Stimulated activated CD4-positive, alpha-beta T cell treated with anti-CD3 and anti-CD28 coated beads, TNF-alpha, amount 100 ng/mL, for 48 hours (primary cell): ENCODE measurements at regions not wholly inside any gene's neighbourhood (a gene's known extent, or its start where the extent isn't known, plus 50 kb on each side); places are given as distances from the start of the nearest gene placed in this dataset.

Source experiments
- DNase-seq, 3 donors: peaks; one replicate each; pipeline ENCODE4 v3.0.0-alpha.2; 2020; ENCODE audit warnings: low read depth in 3 of 3

DNA sequence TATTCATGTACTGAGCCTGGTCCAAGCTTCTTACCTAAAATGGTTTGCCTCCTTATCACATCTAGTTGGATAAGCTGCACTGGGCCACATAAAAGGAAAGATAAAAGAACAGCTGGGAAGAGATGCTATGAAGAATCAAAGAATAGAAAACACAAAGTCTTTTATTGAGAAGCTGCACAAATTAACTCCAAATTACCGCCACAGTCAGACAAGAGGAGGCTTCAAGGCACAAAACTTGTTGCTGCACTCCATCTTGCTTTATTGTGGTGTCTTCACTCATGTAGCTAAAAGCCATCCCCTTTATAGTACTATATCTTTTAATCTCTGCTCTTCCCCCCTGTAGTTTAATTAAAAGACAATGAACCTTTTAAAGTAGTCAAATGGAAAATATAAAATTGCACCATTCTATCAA is 330.6 kb upstream of the PMFBP1 start:
- no peak for DNase-seq

DNA sequence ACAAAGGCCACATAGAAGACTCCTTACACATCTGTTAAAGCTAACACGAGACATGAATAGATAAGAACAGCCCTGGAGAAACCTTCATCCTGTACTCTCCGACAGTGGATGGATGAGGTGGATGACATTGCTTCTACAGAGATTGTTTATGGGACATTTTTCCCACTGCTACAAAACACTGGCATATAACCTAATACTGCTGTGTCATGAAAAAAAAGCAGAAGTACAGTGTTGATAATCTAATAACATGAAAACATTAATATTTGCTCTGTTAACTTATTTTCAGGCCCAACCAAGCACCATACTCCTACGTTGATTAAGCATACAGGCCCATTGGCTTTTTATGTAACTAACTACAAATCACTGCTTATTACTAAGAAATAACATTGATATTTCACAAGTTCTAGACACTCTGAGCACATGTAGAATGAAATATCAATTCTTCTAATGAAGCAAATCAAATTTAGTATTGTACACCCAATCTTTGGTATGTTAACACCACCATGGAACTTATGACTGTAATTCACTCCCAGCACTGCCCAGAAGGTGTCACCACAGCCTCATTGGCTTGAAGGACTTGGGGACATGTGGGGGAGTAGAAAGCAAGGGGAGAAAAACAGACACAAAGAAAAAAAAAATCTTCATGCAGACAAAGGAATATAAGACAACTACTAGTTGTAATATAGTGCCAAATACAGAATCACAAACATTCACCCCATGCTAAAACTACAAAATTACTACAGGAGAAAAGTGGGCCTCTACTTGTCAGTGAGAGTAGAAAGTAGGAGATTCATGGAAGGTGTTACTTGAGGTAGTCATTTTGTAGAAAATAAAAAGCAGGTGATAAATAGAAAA is 330.0 kb upstream of the PMFBP1 start:
- DNase-seq: peak; percentile 5 to 19 (median 6)

DNA sequence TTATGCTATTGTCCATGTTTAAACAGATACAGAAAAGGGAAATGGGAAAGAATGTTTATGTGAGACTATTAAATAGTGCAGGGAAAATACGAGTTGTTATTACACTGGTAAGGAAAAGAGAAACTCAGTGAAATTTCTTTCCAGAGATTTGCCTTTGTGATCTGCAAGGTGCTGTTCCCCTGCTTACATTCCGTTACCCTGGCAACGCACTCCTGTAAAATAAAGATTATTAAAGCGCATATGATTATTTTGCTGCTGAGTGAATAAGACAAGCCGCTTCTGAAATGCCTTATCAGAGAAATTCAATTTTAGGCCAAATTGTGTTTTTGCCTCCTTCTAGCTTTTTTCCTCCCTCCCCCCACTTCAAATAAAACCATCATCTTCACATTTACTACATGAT is 328.6 kb upstream of the PMFBP1 start:
- DNase-seq: no peak

DNA sequence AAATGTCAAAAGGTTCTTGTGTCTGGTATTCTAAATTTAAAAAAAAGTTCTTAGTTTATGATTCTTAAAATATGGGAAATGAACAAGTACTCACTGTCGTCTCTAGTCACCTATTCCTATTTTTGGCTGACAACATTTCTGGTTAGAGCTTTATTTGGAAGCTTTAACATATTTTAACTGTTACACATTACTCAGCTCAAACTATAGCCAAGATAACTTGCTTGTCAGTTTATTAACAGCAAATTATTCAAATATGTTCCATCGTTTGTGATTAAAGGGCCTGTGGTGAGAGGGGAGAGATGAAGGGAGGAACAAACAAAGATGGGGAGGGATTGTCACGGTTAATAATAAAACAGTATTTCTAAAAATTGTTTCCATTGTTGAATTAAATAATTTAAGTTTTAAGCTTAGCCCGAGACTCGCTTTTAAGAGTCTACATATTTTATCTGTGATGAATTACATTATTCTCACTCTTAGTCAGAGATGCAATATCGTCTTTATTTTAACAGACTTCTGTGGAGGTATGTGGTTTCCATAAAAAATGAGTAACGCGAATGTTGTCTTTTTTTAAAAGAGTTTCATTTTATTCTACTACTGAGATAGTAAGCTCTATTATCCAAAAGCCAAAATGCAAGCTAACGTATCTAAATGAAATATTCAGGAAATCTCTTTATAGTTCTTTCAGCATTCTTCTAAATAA is 321.9 kb upstream of the PMFBP1 start:
- DNase-seq: no peak

DNA sequence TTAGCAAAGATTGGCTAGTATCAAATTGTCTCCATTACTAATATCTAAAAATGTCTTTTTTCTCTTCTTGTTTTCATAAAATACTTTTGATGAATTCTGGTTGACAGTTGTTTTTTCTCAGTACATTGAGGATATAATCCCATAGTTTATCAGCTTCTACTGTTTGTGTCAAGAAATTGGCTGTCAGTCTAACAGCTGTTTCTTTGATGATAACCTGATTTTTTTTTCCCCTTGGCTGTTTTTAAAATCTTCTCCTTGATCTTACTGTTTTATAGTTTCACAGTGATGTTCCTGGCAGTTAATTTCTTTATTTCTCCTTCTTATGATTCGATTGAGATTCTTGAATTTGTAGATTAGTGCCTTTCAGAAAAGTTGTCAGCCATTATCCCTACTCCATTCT is 315.3 kb upstream of the PMFBP1 start:
- no peak for DNase-seq

DNA sequence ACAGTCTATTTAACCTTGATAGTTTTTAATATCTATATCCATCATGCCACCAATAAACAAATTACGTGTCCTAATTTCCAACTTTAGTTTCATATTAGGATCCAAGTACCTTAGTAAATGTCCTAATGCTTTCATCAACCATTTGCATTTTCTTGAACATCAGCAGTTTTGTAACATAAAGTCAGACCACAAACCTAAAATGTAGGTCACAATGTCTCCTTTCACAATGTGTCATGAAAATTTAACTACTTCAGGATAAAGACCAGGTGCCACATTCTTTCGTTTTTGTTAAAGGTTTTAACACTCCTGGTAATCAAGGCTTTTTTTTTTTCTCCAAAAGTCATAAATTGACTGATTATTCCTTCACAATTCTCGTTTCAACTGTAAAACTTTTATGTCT is 310.7 kb upstream of the PMFBP1 start:
- no peak for DNase-seq

DNA sequence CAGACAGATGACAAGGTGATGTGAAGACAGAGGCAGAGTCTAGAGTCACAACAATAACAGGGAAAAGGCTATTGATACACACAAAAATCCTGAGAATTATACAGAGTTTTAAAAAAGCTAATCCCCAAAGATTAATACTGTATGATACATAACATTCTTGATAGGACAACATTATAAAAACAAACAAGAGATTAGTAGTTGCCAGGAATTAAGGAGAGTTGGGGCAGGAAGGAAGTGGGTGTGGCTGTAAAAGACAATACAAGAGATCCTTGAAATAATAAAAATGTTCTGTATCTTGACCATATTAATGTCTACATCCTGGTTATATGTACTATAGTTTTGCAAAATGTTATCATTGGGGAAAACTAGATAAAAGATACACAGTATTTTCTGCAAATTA is 309.5 kb upstream of the PMFBP1 start:
- DNase-seq: no peak

DNA sequence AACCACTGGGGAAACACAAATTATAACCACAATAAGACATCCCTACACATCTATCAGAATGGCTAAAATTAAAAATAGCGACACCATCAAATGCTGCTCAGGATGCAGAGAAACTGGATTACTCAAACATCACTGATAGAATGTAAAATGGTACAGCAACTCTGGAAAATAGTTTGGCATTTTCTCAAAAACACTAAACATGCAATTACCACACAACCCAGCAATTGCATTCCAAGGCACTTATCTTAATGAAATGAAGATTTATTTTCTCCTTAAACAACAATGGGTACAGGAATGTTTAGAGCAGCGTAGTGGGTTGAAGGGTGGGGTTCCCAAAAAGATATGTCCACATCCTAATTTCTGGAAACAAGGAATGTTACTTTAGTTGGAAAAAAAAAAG is 309.0 kb upstream of the PMFBP1 start:
- DNase-seq: no peak

DNA sequence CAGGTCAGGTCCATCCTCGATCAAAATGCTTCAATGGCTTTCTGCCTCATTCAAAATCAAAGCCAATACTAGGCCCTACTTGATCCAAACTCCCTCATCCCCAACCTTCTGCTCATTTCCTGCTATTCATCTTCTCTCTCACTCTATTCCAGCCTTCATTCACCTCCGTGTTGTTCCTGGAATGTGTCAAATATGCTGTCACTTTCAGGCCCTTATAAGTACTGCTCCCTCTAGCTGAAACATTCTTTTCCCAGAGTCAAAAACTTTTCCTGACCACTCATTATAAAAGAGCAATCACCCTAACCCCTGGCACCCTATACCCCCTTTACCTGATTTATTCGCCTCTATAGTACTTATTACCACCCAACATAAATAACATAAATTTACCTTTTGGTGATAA is 303.7 kb upstream of the PMFBP1 start:
- no peak for DNase-seq

DNA sequence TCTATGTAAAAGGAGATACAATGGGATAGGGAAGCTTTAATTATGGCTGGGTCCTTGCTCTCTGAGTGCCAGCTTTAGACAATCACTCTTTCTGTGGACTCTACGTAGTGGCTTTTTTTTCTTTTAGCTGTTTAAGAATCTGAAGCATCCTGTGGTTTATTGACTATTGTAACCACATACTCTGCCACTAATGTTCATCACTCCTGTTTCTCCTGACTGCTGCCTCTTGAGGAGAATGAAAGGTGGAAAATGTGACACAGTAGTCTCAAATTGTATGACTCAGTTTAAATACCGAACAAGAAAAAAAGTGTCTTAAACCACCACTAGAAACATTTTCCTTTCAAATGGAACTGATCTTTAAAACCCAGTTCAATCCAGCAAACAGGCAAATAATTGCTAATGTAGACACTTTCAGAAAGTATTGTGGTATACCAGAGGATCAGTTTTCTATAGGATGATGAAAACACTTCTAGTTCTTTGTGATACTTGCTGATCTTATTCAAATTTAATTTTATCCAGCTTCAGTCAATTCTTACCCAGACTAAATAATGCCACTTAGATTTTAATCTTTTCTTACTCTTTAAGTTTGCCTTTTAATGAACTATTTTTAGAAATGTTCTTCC is 302.7 kb upstream of the PMFBP1 start:
- no peak for DNase-seq

DNA sequence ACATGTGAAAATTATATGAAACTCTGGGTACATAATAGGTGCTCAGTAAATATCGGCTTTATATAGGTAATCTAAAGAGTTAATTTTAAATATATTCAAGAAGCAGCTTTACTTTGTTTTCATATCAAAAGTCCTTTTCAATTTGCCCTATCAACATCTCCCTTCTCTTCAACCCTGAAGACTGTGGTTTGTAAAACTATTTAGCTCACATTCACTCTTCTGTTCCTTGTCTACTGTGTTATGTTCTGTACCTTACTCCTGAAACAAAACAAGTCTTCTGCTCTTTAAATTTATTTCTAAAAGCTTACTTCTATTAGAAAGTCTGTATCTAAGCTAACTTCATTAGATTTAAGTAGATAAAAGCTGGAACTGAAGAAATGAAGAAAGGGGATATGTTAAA is 301.7 kb upstream of the PMFBP1 start:
- no peak for DNase-seq

DNA sequence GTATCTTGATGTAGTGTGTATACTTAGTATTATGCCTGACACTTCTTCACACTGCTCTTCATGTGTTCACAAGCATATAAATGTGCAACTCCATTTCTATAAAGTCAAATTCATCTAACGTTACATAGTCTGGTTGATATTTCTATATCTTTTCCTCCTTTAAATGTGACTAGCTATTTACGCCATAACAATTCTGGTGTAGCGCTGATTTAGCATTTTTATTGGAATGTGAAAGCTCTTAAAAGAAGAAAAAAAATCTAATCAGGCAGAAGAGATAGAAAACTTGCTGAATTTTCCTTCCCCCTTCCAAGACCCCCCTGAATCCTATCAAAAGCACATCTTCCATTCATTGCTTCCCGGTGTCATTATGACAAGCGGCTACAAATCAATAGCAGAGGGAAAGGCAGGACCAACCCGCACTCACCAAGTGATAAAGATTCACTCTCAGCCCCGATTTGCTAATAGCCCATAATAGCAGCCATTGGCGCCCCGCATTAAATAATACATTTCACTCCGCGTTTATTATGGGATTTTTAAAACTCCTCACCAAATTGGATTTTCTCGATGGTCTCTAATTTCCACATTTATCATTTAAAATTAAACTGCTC is 299.5 kb upstream of the PMFBP1 start:
- DNase-seq: no peak

DNA sequence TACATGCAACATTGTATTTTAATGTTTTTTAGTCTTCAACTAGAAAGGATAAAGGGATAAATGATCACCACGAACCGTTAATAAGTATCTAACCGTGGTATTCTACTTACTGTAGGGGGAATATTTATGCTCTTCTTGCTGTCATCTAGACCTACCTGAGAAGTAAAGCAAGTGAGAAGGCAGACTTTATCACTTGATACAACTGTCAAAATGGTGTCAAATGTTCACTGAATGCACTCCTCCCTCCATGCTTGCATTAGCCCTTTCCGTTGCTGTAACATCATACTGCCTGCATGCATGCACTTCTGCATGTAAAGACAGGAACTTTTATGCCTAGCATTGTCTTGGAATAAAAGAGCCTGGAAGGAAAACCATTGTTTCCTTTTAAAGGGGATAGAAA is 298.6 kb upstream of the PMFBP1 start:
- DNase-seq: no peak

DNA sequence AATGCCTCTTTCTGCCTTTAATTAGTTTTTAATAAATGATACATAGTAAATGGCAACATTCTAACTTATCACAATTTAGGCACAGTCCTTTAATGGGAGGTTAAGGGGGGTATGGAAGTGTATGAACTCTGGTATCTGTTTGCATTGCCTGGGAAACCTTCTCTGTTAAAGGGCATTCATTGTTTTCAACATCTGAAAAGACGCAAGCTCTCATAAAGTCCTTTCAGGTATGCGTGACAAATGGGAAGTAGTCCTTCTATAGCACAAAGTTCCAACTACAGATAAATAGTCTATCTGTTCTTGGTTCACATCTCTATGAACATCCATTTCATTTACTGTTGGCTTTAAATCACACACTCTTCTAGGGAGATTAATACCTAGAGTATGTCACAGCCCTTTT is 298.0 kb upstream of the PMFBP1 start:
- no peak for DNase-seq

DNA sequence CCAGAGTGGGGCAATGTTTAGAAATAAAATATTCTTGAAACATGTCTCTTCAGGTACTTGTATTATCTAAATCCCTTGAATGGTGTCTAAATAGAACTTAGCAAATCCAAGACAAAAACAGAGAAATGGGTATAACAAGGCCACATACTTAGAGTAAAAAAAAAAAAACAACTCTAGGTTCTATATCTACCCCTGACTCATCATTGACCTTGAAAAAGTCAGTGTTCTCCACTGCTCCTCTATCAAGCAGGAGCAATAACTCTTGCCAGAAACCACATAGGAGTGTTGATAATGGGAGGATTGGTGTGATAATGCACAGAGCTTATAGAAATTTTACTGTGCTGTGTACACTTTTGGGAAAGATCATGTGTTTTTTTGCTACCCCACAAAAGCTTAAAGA is 296.6 kb upstream of the PMFBP1 start:
- no peak for DNase-seq

DNA sequence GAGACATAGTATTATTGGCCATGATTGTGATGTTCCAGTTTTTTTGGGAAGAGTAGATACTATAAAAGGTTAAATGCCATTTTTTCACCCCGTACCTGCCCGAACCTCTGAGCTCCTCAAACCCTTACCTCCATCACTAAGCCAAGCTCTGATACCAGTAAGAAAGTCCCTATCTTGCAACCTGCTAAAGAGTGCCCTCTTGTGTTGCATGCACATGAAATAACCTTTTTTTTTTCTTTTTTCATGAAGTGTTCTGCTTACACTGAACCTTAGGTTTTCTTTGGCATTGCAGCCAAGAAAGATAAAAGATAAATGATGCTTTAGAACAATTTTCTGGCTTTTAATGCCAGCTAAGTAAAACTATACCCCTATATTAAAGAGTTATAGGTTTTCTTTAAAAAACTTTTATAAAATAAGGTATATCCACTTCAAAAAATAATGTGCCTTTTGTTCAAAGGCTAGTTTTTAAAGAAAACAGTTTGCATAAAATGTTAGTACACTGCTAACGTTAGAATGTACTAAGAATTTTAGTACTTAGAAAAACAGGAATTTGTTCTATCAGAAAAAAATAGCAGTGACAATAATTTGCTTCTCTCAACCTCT is 295.3 kb upstream of the PMFBP1 start:
- no peak for DNase-seq

DNA sequence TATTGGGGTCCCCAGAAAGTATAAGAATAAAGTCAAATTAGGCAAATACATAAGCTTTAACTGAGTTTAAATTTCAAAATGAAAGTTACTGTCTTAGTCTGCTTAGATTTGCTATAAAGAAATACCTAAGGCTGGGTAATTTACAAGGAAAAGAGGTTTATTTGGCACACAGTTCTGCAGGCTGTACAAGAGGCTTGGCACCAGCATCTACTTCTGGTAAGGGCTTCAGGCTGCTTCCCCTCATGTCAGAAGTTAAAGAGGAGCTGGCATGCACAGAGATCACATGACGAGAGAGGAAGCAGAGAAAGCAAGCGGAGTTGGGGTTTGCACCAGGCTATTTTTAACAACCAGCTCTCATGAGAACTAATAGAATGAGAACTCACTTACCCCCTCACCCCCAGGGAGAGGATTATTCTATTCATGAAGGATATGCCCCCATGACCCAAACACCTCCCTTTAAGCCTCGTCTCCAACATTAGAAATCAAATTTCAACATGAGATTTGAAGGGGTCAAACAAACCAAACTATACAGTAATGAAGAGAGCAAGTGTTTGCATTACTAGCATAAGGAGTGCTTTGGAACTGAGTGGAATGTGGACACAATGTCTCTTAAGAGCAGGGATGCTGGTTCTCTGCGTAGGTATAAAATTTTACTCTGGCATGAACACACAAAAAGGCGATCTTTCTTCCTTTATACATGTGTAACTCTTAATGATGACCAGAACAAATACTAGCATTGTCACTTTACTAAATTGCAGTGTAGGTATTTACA is 292.8 kb upstream of the PMFBP1 start:
- no peak for DNase-seq

DNA sequence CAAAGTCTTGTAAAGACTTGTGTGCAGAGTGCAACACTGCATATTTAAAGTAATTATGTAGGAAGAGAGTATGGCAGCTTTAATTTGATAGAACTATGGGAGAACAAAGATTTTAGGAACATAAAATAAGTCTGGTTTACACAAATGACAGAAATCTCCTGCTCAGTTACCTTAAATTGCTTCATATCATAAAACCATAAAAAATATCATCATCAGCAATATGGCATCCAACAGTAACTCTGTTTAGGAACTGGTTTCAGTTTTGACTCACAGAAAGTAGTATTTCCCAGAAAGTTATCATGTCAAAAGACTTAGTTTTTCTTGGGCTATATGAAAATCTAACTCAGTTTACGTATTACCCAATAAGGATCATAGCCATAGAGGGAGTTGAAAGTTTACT is 292.1 kb upstream of the PMFBP1 start:
- DNase-seq: no peak

DNA sequence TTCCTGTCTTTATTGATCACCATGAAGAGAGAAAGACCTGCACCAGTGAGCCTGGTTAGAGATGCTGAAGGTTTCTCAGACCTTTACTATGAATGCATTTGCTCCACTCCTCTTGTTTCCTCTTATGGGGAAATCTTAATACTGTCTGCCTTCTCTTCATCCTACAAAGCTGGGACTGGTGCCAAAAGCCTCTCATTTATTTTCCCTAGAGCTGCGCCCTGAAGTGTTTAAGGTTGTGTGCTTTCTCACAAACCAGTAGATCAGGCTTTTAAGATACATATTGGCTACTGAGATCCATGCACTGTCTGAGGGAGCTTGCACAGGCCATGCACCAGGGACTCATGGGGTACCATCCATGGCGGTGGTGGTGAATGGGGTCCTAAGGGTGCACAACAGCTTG is 286.1 kb upstream of the PMFBP1 start:
- DNase-seq: no peak

DNA sequence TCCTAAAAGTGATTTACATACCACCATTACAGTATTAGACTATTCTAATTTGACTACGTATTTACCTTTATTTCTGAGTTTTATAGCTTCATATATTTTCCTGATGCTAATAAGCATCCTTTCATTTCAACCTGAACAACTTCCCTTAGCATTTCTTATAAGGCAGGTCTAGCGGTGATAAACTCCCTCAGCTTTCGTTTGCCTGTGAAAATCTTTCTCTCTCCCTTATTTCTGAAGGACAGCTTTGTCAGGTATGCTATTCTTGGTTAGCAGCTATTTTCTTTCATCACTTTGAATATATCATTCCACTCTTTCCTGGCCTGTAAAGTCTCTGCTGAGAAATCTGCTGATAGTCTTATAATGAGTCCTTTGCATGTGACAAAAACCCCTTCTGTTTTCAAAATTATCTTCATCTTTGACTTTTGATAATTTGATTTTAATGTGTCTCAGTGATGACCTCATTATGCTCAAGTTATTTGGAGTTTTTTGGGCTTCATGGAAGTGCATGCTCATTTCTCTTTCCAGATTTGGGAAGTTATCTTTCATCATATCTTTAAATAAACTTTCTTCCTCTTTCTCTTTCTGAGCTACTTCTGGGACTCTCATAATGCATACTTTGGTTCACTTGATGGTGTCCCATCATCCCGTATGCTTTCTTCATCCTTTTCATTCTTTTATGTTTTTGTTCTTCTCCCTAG is 285.4 kb upstream of the PMFBP1 start:
- no peak for DNase-seq
